ENCODE measurements at regions not wholly inside any gene's neighbourhood (a gene's known extent, or its start where the extent isn't known, plus 50 kb on each side); places are given as distances from the start of the nearest gene placed in this dataset.

DNA sequence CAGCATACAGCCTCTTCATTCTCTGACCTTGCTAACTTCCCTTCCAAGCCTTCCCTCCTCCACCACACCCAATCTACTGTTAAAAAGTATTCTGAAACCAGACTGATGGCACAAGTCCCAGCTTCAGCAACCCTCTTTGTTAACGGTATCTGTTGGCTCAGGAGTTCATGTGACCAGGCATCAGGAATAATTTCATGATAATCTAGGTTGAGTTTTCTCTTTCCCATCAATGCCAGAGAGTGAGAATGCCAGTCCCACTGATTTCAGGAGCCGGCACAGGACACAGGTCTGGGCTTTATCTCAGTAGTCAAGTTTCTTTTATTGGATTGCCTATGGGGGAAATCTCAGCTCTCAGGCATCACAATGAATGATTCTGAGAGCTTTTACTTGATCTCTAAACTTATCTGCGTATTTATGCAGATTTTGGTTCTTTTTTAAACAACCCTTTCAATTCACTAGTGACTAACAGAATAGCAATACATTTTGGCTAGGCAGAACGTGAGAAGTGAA lies 231.0 kb upstream of the LYZL1 start:
- WGBS, 2 donors = 26 to 29% methylated on average over 4 of the region's 4 CpGs
- intact Hi-C loops (cut with DNase I; ENCODE audit: low total_unique reads) = no loop called here
- TF ChIP-seq, protein P1, sequence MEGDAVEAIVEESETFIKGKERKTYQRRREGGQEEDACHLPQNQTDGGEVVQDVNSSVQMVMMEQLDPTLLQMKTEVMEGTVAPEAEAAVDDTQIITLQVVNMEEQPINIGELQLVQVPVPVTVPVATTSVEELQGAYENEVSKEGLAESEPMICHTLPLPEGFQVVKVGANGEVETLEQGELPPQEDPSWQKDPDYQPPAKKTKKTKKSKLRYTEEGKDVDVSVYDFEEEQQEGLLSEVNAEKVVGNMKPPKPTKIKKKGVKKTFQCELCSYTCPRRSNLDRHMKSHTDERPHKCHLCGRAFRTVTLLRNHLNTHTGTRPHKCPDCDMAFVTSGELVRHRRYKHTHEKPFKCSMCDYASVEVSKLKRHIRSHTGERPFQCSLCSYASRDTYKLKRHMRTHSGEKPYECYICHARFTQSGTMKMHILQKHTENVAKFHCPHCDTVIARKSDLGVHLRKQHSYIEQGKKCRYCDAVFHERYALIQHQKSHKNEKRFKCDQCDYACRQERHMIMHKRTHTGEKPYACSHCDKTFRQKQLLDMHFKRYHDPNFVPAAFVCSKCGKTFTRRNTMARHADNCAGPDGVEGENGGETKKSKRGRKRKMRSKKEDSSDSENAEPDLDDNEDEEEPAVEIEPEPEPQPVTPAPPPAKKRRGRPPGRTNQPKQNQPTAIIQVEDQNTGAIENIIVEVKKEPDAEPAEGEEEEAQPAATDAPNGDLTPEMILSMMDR (IDR thresholded peaks at IDR 0.05) = no peak
- no peak for TF ChIP-seq POLR2A (IDR thresholded peaks at IDR 0.05)
- no peak overlapping the region for H3K4me3 ChIP-seq (ENCODE audit: low read depth, poor library complexity, severe bottlenecking)
- DNase-seq (ENCODE audit: low spot score in 2 of 2) = peak in 1 of 2 donors; percentile 14

GRCh38 chr10:29063806-29064644 lies 224.8 kb upstream of the LYZL1 start:
- H3K4me3 ChIP-seq (ENCODE audit: low read depth, poor library complexity, severe bottlenecking) = no peak overlapping the region
- intact Hi-C loops (cut with DNase I; ENCODE audit: low total_unique reads) = no loop called here
- no peak for DNase-seq (ENCODE audit: low spot score in 2 of 2)
- TF ChIP-seq, protein P1 (IDR thresholded peaks at IDR 0.05) = no peak
- no peak for TF ChIP-seq POLR2A (IDR thresholded peaks at IDR 0.05)
- 70 to 72% methylated on average over 5 of the region's 5 CpGs for WGBS, 2 donors

- intact Hi-C loops (cut with DNase I; ENCODE audit: low total_unique reads) = no loop called here
- no peak overlapping the region for H3K4me3 ChIP-seq (ENCODE audit: low read depth, poor library complexity, severe bottlenecking)
- WGBS, 2 donors = 58 to 74% methylated on average over 2 of the region's 2 CpGs
- DNase-seq (ENCODE audit: low spot score in 2 of 2) = no peak
- no peak for TF ChIP-seq POLR2A (IDR thresholded peaks at IDR 0.05)
- TF ChIP-seq, protein P1 (IDR thresholded peaks at IDR 0.05) = no peak
Observed at GRCh38 chr10:29064680-29065079, 224.2 kb upstream of the LYZL1 start.

GRCh38 chr10:29067161-29067560 lies 221.7 kb upstream of the LYZL1 start:
- 6 to 18% methylated on average over 3 of the region's 3 CpGs for WGBS, 2 donors
- H3K4me3 ChIP-seq (ENCODE audit: low read depth, poor library complexity, severe bottlenecking) = no peak overlapping the region
- TF ChIP-seq POLR2A (IDR thresholded peaks at IDR 0.05) = no peak
- TF ChIP-seq, protein P1 (IDR thresholded peaks at IDR 0.05) = no peak
- no peak for DNase-seq (ENCODE audit: low spot score in 2 of 2)
- intact Hi-C loops (cut with DNase I; ENCODE audit: low total_unique reads) = no loop called here

- TF ChIP-seq, protein P1 (IDR thresholded peaks at IDR 0.05) = no peak
- TF ChIP-seq POLR2A (IDR thresholded peaks at IDR 0.05) = no peak
- 58 to 63% methylated on average over 3 of the region's 3 CpGs for WGBS, 2 donors
- no peak overlapping the region for H3K4me3 ChIP-seq (ENCODE audit: low read depth, poor library complexity, severe bottlenecking)
- intact Hi-C loops (cut with DNase I; ENCODE audit: low total_unique reads) = no loop called here
- no peak for DNase-seq (ENCODE audit: low spot score in 2 of 2)
Observed at GRCh38 chr10:29067628-29068027, 221.2 kb upstream of the LYZL1 start.

All from lower leg skin (tissue), 4 donors.